ELR (cell line): ENCODE measurements at regions not wholly inside any gene's neighbourhood (a gene's known extent, or its start where the extent isn't known, plus 50 kb on each side); places are given as distances from the start of the nearest gene placed in this dataset.
A peak's percentile ranks its signal among the peaks of the same experiment; 100 is the strongest.
"Not testable (repeated sequence)": the region's sequence is repeated elsewhere in the genome, so short reads cannot be mapped to it uniquely, and the experiment has no call there.

Experiments used
- DNase-seq: peaks from one replicate; pipeline ENCODE4 v3.0.0-alpha.2; 2015; ENCODE audit warnings: low read depth

GRCh38 chr6:118367314-118367713 lies 180.8 kb upstream of the PLN start:
- no peak for DNase-seq

- DNase-seq = no peak
Measured at GRCh38 chr6:118370722-118371121, 177.4 kb upstream of the PLN start.

GRCh38 chr6:118371955-118372354 lies 176.1 kb upstream of the PLN start:
- no peak for DNase-seq

GRCh38 chr6:118372413-118372812 lies 175.7 kb upstream of the PLN start:
- peak; percentile 33 for DNase-seq

- DNase-seq = no peak
Measured at GRCh38 chr6:118377711-118378414, 170.2 kb upstream of the PLN start.

GRCh38 chr6:118380620-118381019 lies 167.5 kb upstream of the PLN start:
- DNase-seq = not testable (repeated sequence)

- no peak for DNase-seq
Measured at GRCh38 chr6:118382126-118382525, 166.0 kb upstream of the PLN start.

- DNase-seq = no peak
Measured at GRCh38 chr6:118383924-118384323, 164.2 kb upstream of the PLN start.

- DNase-seq = no peak
Measured at GRCh38 chr6:118386975-118387374, 161.1 kb upstream of the PLN start.

GRCh38 chr6:118387921-118388701 lies 160.0 kb upstream of the PLN start:
- peak; percentile 95 for DNase-seq

- no peak for DNase-seq
Measured at GRCh38 chr6:118391086-118391485, 157.0 kb upstream of the PLN start.

GRCh38 chr6:118394106-118394505 lies 154.0 kb upstream of the PLN start:
- no peak for DNase-seq

- DNase-seq = no peak
Measured at GRCh38 chr6:118396969-118397368, 151.1 kb upstream of the PLN start.

- DNase-seq = no peak
Measured at GRCh38 chr6:118397671-118398465, 150.2 kb upstream of the PLN start.

GRCh38 chr6:118400098-118400497 lies 148.0 kb upstream of the PLN start:
- DNase-seq = no peak

- no peak for DNase-seq
Measured at GRCh38 chr6:118400582-118400981, 147.5 kb upstream of the PLN start.

GRCh38 chr6:118401325-118401975 lies 146.6 kb upstream of the PLN start:
- DNase-seq = no peak

GRCh38 chr6:118403036-118403435 lies 145.1 kb upstream of the PLN start:
- no peak for DNase-seq

GRCh38 chr6:118408863-118409262 lies 139.2 kb upstream of the PLN start:
- DNase-seq = no peak

GRCh38 chr6:118410001-118410400 lies 138.1 kb upstream of the PLN start:
- no peak for DNase-seq
